ENCODE measurements at regions not wholly inside any gene's neighbourhood (a gene's known extent, or its start where the extent isn't known, plus 50 kb on each side); places are given as distances from the start of the nearest gene placed in this dataset.

DNA sequence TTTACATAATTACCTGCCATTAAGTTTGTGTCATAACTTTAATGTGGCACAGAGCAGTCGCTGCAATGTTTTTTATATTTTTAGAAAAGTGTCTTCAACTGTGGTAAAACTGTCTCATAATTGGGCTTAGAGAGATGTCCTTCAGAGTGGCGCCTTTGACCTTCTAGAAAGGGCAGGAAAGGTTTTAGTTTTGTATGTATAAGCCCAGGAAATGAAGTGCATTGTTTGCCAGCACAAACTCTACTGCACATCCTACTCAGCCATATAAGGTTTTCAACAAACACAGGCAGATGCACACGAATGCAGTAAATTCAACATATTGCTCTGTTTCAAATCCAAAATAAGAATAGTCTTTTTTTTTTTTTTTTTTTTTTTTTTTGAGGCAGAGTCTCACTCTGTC lies 201.4 kb downstream of the ALDH8A1 start:
- TF ChIP-seq, protein P1, sequence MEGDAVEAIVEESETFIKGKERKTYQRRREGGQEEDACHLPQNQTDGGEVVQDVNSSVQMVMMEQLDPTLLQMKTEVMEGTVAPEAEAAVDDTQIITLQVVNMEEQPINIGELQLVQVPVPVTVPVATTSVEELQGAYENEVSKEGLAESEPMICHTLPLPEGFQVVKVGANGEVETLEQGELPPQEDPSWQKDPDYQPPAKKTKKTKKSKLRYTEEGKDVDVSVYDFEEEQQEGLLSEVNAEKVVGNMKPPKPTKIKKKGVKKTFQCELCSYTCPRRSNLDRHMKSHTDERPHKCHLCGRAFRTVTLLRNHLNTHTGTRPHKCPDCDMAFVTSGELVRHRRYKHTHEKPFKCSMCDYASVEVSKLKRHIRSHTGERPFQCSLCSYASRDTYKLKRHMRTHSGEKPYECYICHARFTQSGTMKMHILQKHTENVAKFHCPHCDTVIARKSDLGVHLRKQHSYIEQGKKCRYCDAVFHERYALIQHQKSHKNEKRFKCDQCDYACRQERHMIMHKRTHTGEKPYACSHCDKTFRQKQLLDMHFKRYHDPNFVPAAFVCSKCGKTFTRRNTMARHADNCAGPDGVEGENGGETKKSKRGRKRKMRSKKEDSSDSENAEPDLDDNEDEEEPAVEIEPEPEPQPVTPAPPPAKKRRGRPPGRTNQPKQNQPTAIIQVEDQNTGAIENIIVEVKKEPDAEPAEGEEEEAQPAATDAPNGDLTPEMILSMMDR (IDR thresholded peaks at IDR 0.05; ENCODE audit: control extremely low read depth in 1 of 3, insufficient read depth in 1 of 3, low read depth in 1 of 3, low read length in 3 of 3): no peak
- TF ChIP-seq RAD21 (IDR thresholded peaks at IDR 0.05 in 1 of 2, conservative IDR thresholded peaks at IDR 0.05 in 1 of 2; ENCODE audit: low read depth in 2 of 2, low read length in 2 of 2): no peak
- TF ChIP-seq POLR2AphosphoS5 (IDR thresholded peaks at IDR 0.05; ENCODE audit: low read depth, low read length): no peak
- no peak for TF ChIP-seq POLR2A (IDR thresholded peaks at IDR 0.05; ENCODE audit: control extremely low read depth in 1 of 2, low read depth in 2 of 2, low read length in 2 of 2)
- TF ChIP-seq TAF7 (optimal IDR thresholded peaks at IDR 0.05; ENCODE audit: borderline replicate concordance, low read depth, low read length): no peak
- TF ChIP-seq CBX8 (IDR thresholded peaks at IDR 0.05; ENCODE audit: borderline replicate concordance, low read depth, low read length): no peak
- no peak for TF ChIP-seq FOSL1 (IDR thresholded peaks at IDR 0.05; ENCODE audit: insufficient read depth, low read depth, low read length)
- no peak for TF ChIP-seq TCF12 (IDR thresholded peaks at IDR 0.05; ENCODE audit: low read depth, low read length)
